DND-41 (cell line): ENCODE measurements at regions not wholly inside any gene's neighbourhood (a gene's known extent, or its start where the extent isn't known, plus 50 kb on each side); places are given as distances from the start of the nearest gene placed in this dataset.

ENCODE experiments used
- ATAC-seq: fragments of 200-7000 bp; cut with Tn5 transposase; 3 replicates; pipeline ENCODE4 v1.9.1; 2021; ENCODE audit warnings: low read depth; ENCODE audit not compliant: insufficient read depth
- DNase-seq: peaks from one replicate; pipeline ENCODE4 v3.0.0-alpha.2; 2020
- H2AFZ ChIP-seq: 2 replicates; pipeline ENCODE4 v1.6.0; 2012; ENCODE audit warnings: low read depth, low read length
- H3K27ac ChIP-seq: 2 replicates; pipeline ENCODE4 v1.5.1; 2012; ENCODE audit warnings: low read length, inconsistent platforms
- H3K27me3 ChIP-seq: fragments of 200-600 bp; sonication (generic); 2 replicates; pipeline ENCODE4 v1.6.0; 2012; ENCODE audit warnings: low read length, mild to moderate bottlenecking, inconsistent platforms; ENCODE audit not compliant: insufficient read depth, poor library complexity
- H3K36me3 ChIP-seq: 2 replicates; pipeline ENCODE4 v1.5.1; 2012; ENCODE audit warnings: low read length, inconsistent platforms; ENCODE audit not compliant: insufficient read depth
- H3K4me1 ChIP-seq: 2 replicates; pipeline ENCODE4 v1.5.1; 2012; ENCODE audit warnings: mild to moderate bottlenecking, low read length; ENCODE audit not compliant: insufficient read depth
- H3K4me2 ChIP-seq: 2 replicates; pipeline ENCODE4 v1.6.0; 2012; ENCODE audit warnings: mild to moderate bottlenecking, moderate library complexity, low read length, inconsistent platforms; ENCODE audit not compliant: insufficient read depth
- H3K4me3 ChIP-seq, 2 experiments: fragments of 200-600 bp in 1 of 2; shearing (Covaris generic) in 1 of 2; 2 replicates each; pipeline ENCODE4 v1.5.1; 2012 to 2016; ENCODE audit warnings: inconsistent platforms in 2 of 2, low read length in 2 of 2, mild to moderate bottlenecking in 2 of 2, low read depth in 1 of 2, moderate library complexity in 1 of 2
- H3K79me2 ChIP-seq: 2 replicates; pipeline ENCODE4 v1.6.0; 2012; ENCODE audit warnings: low read length, inconsistent platforms; ENCODE audit not compliant: insufficient read depth
- H3K9ac ChIP-seq: 2 replicates; pipeline ENCODE4 v1.6.0; 2012; ENCODE audit warnings: low read depth, mild to moderate bottlenecking, inconsistent platforms, low read length, moderate library complexity
- H3K9me3 ChIP-seq: 2 replicates; pipeline ENCODE4 v1.5.1; 2012; ENCODE audit warnings: low read length, moderate library complexity, mild to moderate bottlenecking, inconsistent platforms; ENCODE audit not compliant: insufficient read depth, severe bottlenecking
- H4K20me1 ChIP-seq: 2 replicates; pipeline ENCODE4 v1.6.0; 2012; ENCODE audit warnings: low read length; ENCODE audit not compliant: insufficient read depth
- CTCF ChIP-seq: IDR thresholded peaks from 2 replicates; pipeline ENCODE4 v1.5.1; 2012; ENCODE audit warnings: borderline replicate concordance, low read length, moderate library complexity, mild to moderate bottlenecking; ENCODE audit not compliant: poor library complexity, severe bottlenecking; ENCODE audit errors: extremely low read depth
- EZH2 ChIP-seq: IDR thresholded peaks from 3 replicates; pipeline ENCODE4 v1.6.1; 2012; ENCODE audit warnings: borderline replicate concordance, low read depth, mild to moderate bottlenecking, moderate library complexity, low read length, inconsistent platforms; ENCODE audit not compliant: severe bottlenecking

DNA sequence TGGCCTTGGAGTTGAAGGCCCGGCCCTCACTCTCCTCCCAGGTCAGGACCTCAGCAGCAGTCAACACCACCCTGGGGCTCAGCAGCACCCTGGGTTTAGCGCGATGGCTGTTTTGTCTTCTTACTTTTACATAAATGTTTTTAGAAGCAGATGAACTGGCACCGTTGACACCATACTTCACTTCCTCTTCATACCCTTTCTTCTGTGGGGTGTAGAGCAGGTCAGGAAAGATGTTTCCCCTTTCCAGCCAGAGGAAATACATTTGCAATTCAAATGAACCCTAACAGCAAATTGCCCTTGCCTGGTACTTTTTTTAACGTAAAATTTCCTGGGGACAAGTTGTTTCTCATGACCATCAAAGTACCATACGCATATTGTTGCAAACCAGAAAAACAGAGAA, 54.7 kb upstream of the SNX9 start:
- Histone ChIP-seq H3K79me2 (no peaks in the 10 kb centered on the region), H4K20me1 (no peaks in the 10 kb centered on the region), H3K4me3 (no peak overlapping the region), H3K9me3 (no peaks in the 10 kb centered on the region), H3K27me3 (no peaks in the 10 kb centered on the region), H3K9ac (no peak overlapping the region), H3K4me2 (no peak overlapping the region), H3K36me3 (no peaks in the 10 kb centered on the region), H3K27ac (no peak overlapping the region), H2AFZ (no peak overlapping the region), H3K4me1 (peaks cover 22% of the 10 kb centered on the region)
- ATAC-seq: no peak
- DNase-seq: no peak
- TF ChIP-seq EZH2 (no peak), CTCF (no peak)

DNA sequence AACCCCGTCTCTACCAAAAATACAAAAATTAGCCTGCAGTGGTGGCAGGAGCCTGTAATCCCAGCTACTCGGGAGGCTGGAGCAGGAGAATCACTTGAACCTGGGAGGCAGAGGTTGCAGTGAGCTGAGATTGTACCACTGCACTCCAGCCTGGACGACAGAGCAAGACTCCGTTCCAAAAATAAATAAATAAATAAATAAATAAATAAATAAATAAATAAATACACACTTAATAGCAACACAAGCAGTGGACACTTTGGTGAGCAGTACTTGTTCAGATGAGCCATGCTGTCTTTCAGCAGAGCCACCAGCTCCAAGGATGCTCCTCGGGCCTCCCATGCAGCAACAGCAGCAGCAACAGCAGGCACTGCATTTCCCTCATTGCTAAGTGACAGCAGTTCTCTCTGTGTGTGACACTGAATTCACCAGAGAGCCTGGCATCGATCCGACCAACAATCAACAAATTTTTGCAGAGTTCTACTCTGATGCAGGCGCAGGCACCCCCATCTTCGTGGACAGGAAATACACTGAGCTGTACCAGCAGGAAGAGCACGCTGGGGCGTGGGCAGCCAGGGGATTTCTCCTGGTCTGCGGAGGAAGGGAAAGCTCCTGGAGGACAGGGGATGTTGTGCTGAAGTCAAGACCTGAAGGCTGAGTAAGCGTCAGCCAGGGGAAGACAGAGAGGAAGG, 54.0 kb upstream of the SNX9 start:
- ATAC-seq (no peak), DNase-seq (no peak)
- Histone ChIP-seq H3K36me3 (no peaks in the 10 kb centered on the region), H3K79me2 (no peaks in the 10 kb centered on the region), H4K20me1 (no peaks in the 10 kb centered on the region), H3K4me2 (no peak overlapping the region), H3K9ac (no peak overlapping the region), H3K4me3 (no peak overlapping the region), H3K27me3 (no peaks in the 10 kb centered on the region), H3K27ac (no peak overlapping the region), H3K4me1 (peaks cover 15% of the 10 kb centered on the region), H2AFZ (no peak overlapping the region), H3K9me3 (no peaks in the 10 kb centered on the region)
- TF ChIP-seq EZH2 (no peak), CTCF (no peak)

- ATAC-seq (no peak), DNase-seq (no peak)
- Histone ChIP-seq H2AFZ (no peak overlapping the region), H4K20me1 (0 out of 2 replicates have a peak, but pooled peaks cover 5% of the 10 kb centered on the region), H3K9ac (no peak overlapping the region), H3K36me3 (no peaks in the 10 kb centered on the region), H3K27ac (no peak overlapping the region), H3K27me3 (no peaks in the 10 kb centered on the region), H3K4me1 (peaks cover 6% of the 10 kb centered on the region), H3K79me2 (no peaks in the 10 kb centered on the region), H3K4me3 (no peak overlapping the region), H3K4me2 (no peak overlapping the region), H3K9me3 (no peaks in the 10 kb centered on the region)
- TF ChIP-seq EZH2: no peak
- no peak for TF ChIP-seq CTCF
These were observed 53.1 kb upstream of the SNX9 start for GRCh38 chr6:157769776-157770426.
